Common myeloid progenitor, CD34-positive (primary cell): ENCODE measurements at regions not wholly inside any gene's neighbourhood (a gene's known extent, or its start where the extent isn't known, plus 50 kb on each side); places are given as distances from the start of the nearest gene placed in this dataset.
"Not testable (repeated sequence)": the region's sequence is repeated elsewhere in the genome, so short reads cannot be mapped to it uniquely, and the experiment has no call there.

ENCODE experiments used
- CTCF ChIA-PET: fragments of 350-600 bp; sonication (Branson Sonifier 250); formaldehyde crosslinking; loops from one replicate; lab custom pipeline; 2021; ENCODE audit warnings: antibody characterized with exemption; lab: Charles Lee
- POLR2A ChIA-PET: fragments of 350-600 bp; sonication (Branson Sonifier 250); formaldehyde crosslinking; loops from one replicate; lab custom pipeline; 2021; ENCODE audit warnings: antibody characterized with exemption; lab: Charles Lee
- DNase-seq, 3 donors: peaks; one replicate each; pipeline versions ENCODE4 v3.0.0 to v3.0.0-alpha.2; 2013
- H3K27ac ChIP-seq, 2 experiments: 1 replicate in 1 of 2; 2 replicates in 1 of 2; pipeline ENCODE4 v1.7.0; 2013; ENCODE audit warnings: inconsistent platforms in 2 of 2, low read length in 2 of 2, mild to moderate bottlenecking in 2 of 2, low read depth in 1 of 2, moderate library complexity in 1 of 2; ENCODE audit not compliant: severe bottlenecking in 2 of 2, insufficient read depth in 1 of 2, poor library complexity in 1 of 2
- H3K27me3 ChIP-seq, 5 experiments: replicated peaks in 2 of 5; 1 replicate in 3 of 5; 2 replicates in 2 of 5; pipeline versions ENCODE4 v1.6.1 to v1.7.0; 2013; ENCODE audit warnings: low read length in 4 of 5, mild to moderate bottlenecking in 2 of 5, moderate library complexity in 2 of 5, inconsistent platforms in 1 of 5; ENCODE audit not compliant: insufficient read depth in 5 of 5, control insufficient read depth in 4 of 5
- H3K36me3 ChIP-seq, 4 experiments: 1 replicate in 2 of 4; 2 replicates in 2 of 4; pipeline versions ENCODE4 v1.6.1 to v1.7.0; 2013; ENCODE audit warnings: low read length in 3 of 4, control low read depth in 1 of 4, mild to moderate bottlenecking in 1 of 4; ENCODE audit not compliant: control insufficient read depth in 4 of 4, insufficient read depth in 4 of 4
- H3K4me1 ChIP-seq, 4 experiments: 1 replicate in 3 of 4; 2 replicates in 1 of 4; pipeline versions ENCODE4 v1.6.1 to v1.7.1; 2013; ENCODE audit warnings: low read length in 3 of 4, mild to moderate bottlenecking in 3 of 4, control low read depth in 1 of 4, inconsistent platforms in 1 of 4, moderate library complexity in 1 of 4; ENCODE audit not compliant: control insufficient read depth in 4 of 4, insufficient read depth in 4 of 4; ENCODE audit errors: control extremely low read depth in 1 of 4
- H3K4me3 ChIP-seq, 7 experiments: 1 replicate in 4 of 7; 2 replicates in 3 of 7; pipeline versions ENCODE4 v1.5.1 to v1.7.0; 2013; ENCODE audit warnings: mild to moderate bottlenecking in 7 of 7, low read length in 6 of 7, moderate library complexity in 6 of 7, inconsistent platforms in 2 of 7, low read depth in 2 of 7, control low read depth in 1 of 7; ENCODE audit not compliant: insufficient read depth in 4 of 7, control insufficient read depth in 1 of 7; ENCODE audit errors: extremely low read depth in 1 of 7
- H3K9me3 ChIP-seq, 5 experiments: 1 replicate in 4 of 5; 2 replicates in 1 of 5; pipeline versions ENCODE4 v1.6.1 to v1.7.1; 2013; ENCODE audit warnings: low read length in 4 of 5, mild to moderate bottlenecking in 2 of 5, inconsistent platforms in 1 of 5, low read depth in 1 of 5, moderate library complexity in 1 of 5; ENCODE audit not compliant: control insufficient read depth in 4 of 5, insufficient read depth in 2 of 5; ENCODE audit errors: control extremely low read depth in 1 of 5
- WGBS: methylation state at CpG from one replicate; pipeline ENCODE4 v1.1.5; 2013; ENCODE audit not compliant: insufficient coverage; 5-methylcytosine and 5-hydroxymethylcytosine counted together

GRCh38 chr21:31785237-31786163, 53.6 kb upstream of the SCAF4 start:
- H3K9me3 ChIP-seq, POLR2A ChIA-PET, H3K36me3 ChIP-seq, H3K4me1 ChIP-seq, H3K27ac ChIP-seq, H3K4me3 ChIP-seq, H3K27me3 ChIP-seq: not testable (repeated sequence)
- 53% methylated on average over 6 of the region's 11 CpGs for WGBS
- CTCF ChIA-PET: interaction anchor here (1.0 to 1.4 kb wide), 6 partner anchors 8 to 484 kb away, joined by 3 to 9 read pairs (median 4); no protein-coding TSS in a partner anchor
- DNase-seq: peak; percentile 62 to 79 (median 74)

DNA sequence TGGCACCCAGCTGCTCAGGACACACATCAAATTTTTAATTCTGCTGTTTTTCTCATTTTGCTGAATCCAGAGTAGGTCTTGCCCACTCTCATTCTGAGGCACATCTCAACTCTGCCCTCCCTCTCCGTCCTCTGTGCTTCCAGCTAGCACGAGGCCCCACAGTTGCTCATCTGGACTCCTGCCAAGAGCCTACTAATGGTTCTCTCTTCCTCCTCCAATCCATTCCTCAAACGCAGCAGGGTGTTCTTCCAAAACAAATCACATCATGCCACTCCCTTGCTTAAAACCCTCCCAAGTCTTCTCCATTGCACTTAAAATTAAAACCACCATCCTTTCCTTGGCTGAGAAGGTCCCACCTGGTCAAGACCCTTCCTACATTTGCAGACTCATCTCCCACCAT, 49.8 kb upstream of the SCAF4 start:
- ChIA-PET POLR2A (no interaction called here), CTCF (no interaction called here)
- 3% methylated on average over 3 of the region's 3 CpGs for WGBS
- Histone ChIP-seq H3K36me3 (no peaks in the 10 kb centered on the region), H3K4me1 (peaks cover 0 to 3% (median 0%) of the 10 kb centered on the region in 4 experiments), H3K27ac (no peak overlapping the region), H3K27me3 (no peaks in the 10 kb centered on the region), H3K4me3 (no peak overlapping the region), H3K9me3 (no peaks in the 10 kb centered on the region)
- DNase-seq: peak in 1 of 3 donors; percentile 1
